NCI-H2081 treated with DMSO at 0.1 percent for 48 hours (cell line): ENCODE measurements at regions not wholly inside any gene's neighbourhood (a gene's known extent, or its start where the extent isn't known, plus 50 kb on each side); places are given as distances from the start of the nearest gene placed in this dataset.

Experiments
- DNase-seq: peaks from one replicate; lab custom pipeline; 2025; lab: John Stamatoyannopoulos, UW

- DNase-seq = no peak
These were observed 548.7 kb upstream of the MAP3K7 start for GRCh38 chr6:91135406-91136103.

GRCh38 chr6:91132461-91132860, 545.6 kb upstream of the MAP3K7 start:
- no peak for DNase-seq

GRCh38 chr6:91130126-91130525, 543.3 kb upstream of the MAP3K7 start:
- DNase-seq = no peak

GRCh38 chr6:91127752-91128151, 540.9 kb upstream of the MAP3K7 start:
- DNase-seq = no peak

GRCh38 chr6:91126876-91127275, 540.0 kb upstream of the MAP3K7 start:
- no peak for DNase-seq

GRCh38 chr6:91117550-91117949, 530.7 kb upstream of the MAP3K7 start:
- DNase-seq = no peak

- DNase-seq = no peak
These were observed 527.3 kb upstream of the MAP3K7 start for GRCh38 chr6:91114123-91114708.

GRCh38 chr6:91106083-91106482, 519.2 kb upstream of the MAP3K7 start:
- DNase-seq = no peak

GRCh38 chr6:91105532-91105931, 518.7 kb upstream of the MAP3K7 start:
- no peak for DNase-seq

GRCh38 chr6:91099479-91099878, 512.6 kb upstream of the MAP3K7 start:
- DNase-seq = no peak

- DNase-seq = peak; percentile 10
These were observed 511.1 kb upstream of the MAP3K7 start for GRCh38 chr6:91098006-91098405.

- no peak for DNase-seq
These were observed 510.5 kb upstream of the MAP3K7 start for GRCh38 chr6:91097364-91097763.

- no peak for DNase-seq
These were observed 508.1 kb upstream of the MAP3K7 start for GRCh38 chr6:91094806-91095475.

GRCh38 chr6:91094341-91094740, 507.5 kb upstream of the MAP3K7 start:
- DNase-seq = no peak

- no peak for DNase-seq
These were observed 502.1 kb upstream of the MAP3K7 start for GRCh38 chr6:91088976-91089375.

GRCh38 chr6:91088515-91088914, 501.6 kb upstream of the MAP3K7 start:
- peak; percentile 8 for DNase-seq

GRCh38 chr6:91087908-91088307, 501.0 kb upstream of the MAP3K7 start:
- no peak for DNase-seq

- DNase-seq = no peak
These were observed 496.3 kb upstream of the MAP3K7 start for GRCh38 chr6:91083211-91083610.

- DNase-seq = no peak
These were observed 495.5 kb upstream of the MAP3K7 start for GRCh38 chr6:91082311-91082832.

- peak; percentile 42 for DNase-seq
These were observed 494.7 kb upstream of the MAP3K7 start for GRCh38 chr6:91081452-91082067.

GRCh38 chr6:91080871-91081270, 494.0 kb upstream of the MAP3K7 start:
- no peak for DNase-seq

- no peak for DNase-seq
These were observed 493.1 kb upstream of the MAP3K7 start for GRCh38 chr6:91079969-91080368.
